Body of pancreas (tissue), 4 donors: ENCODE measurements at regions not wholly inside any gene's neighbourhood (a gene's known extent, or its start where the extent isn't known, plus 50 kb on each side); places are given as distances from the start of the nearest gene placed in this dataset.

Experiments used
- ATAC-seq: fragments of 150-250 bp; one replicate; pipeline ENCODE4 v1.9.1; 2016
- DNase-seq, 4 donors: peaks; one replicate each; pipeline ENCODE4 v3.0.0-alpha.2; 2019
- H3K27ac ChIP-seq, 4 donors: fragments of 200-600 bp; sonication (generic); 1 replicate in 3 of 4; 2 replicates in 1 of 4; pipeline versions ENCODE4 v1.5.1 to v1.6.1; 2016 to 2019; ENCODE audit warnings: mild to moderate bottlenecking in 1 of 4, mixed read lengths in 1 of 4, moderate library complexity in 1 of 4
- H3K27me3 ChIP-seq, 2 donors: fragments of 200-600 bp; sonication (generic); one replicate each; pipeline ENCODE4 v1.6.0; 2016; ENCODE audit warnings: mild to moderate bottlenecking in 1 of 2
- H3K36me3 ChIP-seq, 2 donors: fragments of 200-600 bp; sonication (generic); replicated peaks in 1 of 2; 2 replicates each; pipeline ENCODE4 v1.5.1; 2016; ENCODE audit warnings: low read depth in 2 of 2; ENCODE audit not compliant: insufficient read depth in 1 of 2
- H3K4me1 ChIP-seq: fragments of 200-600 bp; sonication (generic); one replicate; pipeline ENCODE4 v1.6.0; 2016
- H3K4me3 ChIP-seq, 2 donors: fragments of 200-600 bp; sonication (generic); 1 replicate in 1 of 2; 2 replicates in 1 of 2; pipeline ENCODE4 v1.5.1; 2016 to 2019
- H3K9me3 ChIP-seq, 3 donors: fragments of 200-600 bp; sonication (generic); 1 replicate in 2 of 3; 2 replicates in 1 of 3; pipeline ENCODE4 v1.5.1; 2016
- CTCF ChIP-seq, 7 experiments: fragments of 450-650 bp in 4 of 7; fragments of 200-600 bp in 3 of 7; sonication (generic) in 3 of 7; IDR thresholded peaks; one replicate each; pipeline ENCODE4 v1.5.1; 2016 to 2019; ENCODE audit warnings: antibody characterized with exemption in 7 of 7
- POLR2A ChIP-seq, 3 donors: fragments of 450-650 bp; IDR thresholded peaks; one replicate each; pipeline ENCODE4 v1.6.1; 2016; ENCODE audit warnings: antibody characterized with exemption in 3 of 3, mild to moderate bottlenecking in 2 of 3
- WGBS, 2 donors: methylation state at CpG; one replicate each; pipeline ENCODE4 v1.1.5; 2017; 5-methylcytosine and 5-hydroxymethylcytosine counted together
- intact Hi-C: fragments of 100-400 bp; cut with DNase I; formaldehyde crosslinking; loops from one replicate; pipeline ENCODE4 v1.15.1; 2023

GRCh38 chr3:74304424-74304823, 310.0 kb downstream of the CNTN3 start:
- ATAC-seq, result no peak
- H3K27me3 ChIP-seq, result no peaks in the 10 kb centered on the region
- no peak overlapping the region for H3K4me3 ChIP-seq
- 76 to 88% methylated on average over 1 of the region's 1 CpG for WGBS, 2 donors
- intact Hi-C loops, result no loop called here
- TF ChIP-seq CTCF (IDR thresholded peaks at IDR 0.05), result no peak
- no peak overlapping the region for H3K27ac ChIP-seq
- no peak for DNase-seq
- H3K36me3 ChIP-seq, result no peaks in the 10 kb centered on the region
- H3K4me1 ChIP-seq, result no peaks in the 10 kb centered on the region
- H3K9me3 ChIP-seq, result no peaks in the 10 kb centered on the region

- intact Hi-C loops, result no loop called here
- TF ChIP-seq POLR2A (IDR thresholded peaks at IDR 0.05), result no peak
- TF ChIP-seq CTCF (IDR thresholded peaks at IDR 0.05), result no peak
- no peaks in the 10 kb centered on the region for H3K27me3 ChIP-seq
- no peak for DNase-seq
- no peaks in the 10 kb centered on the region for H3K4me1 ChIP-seq
- no peaks in the 10 kb centered on the region for H3K36me3 ChIP-seq
- no peaks in the 10 kb centered on the region for H3K9me3 ChIP-seq
- H3K4me3 ChIP-seq, result no peak overlapping the region
- H3K27ac ChIP-seq, result no peak overlapping the region
- no peak for ATAC-seq
- WGBS, 2 donors, result 68% methylated on average over 2 of the region's 2 CpGs
Measured at GRCh38 chr3:74303711-74304110, 310.7 kb downstream of the CNTN3 start.

- DNase-seq (no peak), ATAC-seq (no peak)
- H3K4me3 ChIP-seq, result no peak overlapping the region
- no peak overlapping the region for H3K27ac ChIP-seq
- no peaks in the 10 kb centered on the region for H3K27me3 ChIP-seq
- 61 to 75% methylated on average over 1 of the region's 1 CpG for WGBS, 2 donors
- TF ChIP-seq CTCF (IDR thresholded peaks at IDR 0.05) (no peak), POLR2A (IDR thresholded peaks at IDR 0.05) (no peak)
- H3K9me3 ChIP-seq, result no peaks in the 10 kb centered on the region
- H3K36me3 ChIP-seq, result no peaks in the 10 kb centered on the region
- intact Hi-C loops, result no loop called here
- H3K4me1 ChIP-seq, result no peaks in the 10 kb centered on the region
Measured at GRCh38 chr3:74302969-74303368, 311.5 kb downstream of the CNTN3 start.

- Histone ChIP-seq H3K4me1 (no peaks in the 10 kb centered on the region), H3K4me3 (no peak overlapping the region), H3K36me3 (no peaks in the 10 kb centered on the region), H3K27ac (no peak overlapping the region), H3K9me3 (no peaks in the 10 kb centered on the region), H3K27me3 (no peaks in the 10 kb centered on the region)
- no peak for ATAC-seq
- intact Hi-C loops, result no loop called here
- DNase-seq, result no peak
- TF ChIP-seq CTCF (IDR thresholded peaks at IDR 0.05) (no peak), POLR2A (IDR thresholded peaks at IDR 0.05) (no peak)
- WGBS, 2 donors, result 46 to 62% methylated on average over 1 of the region's 1 CpG
Measured at GRCh38 chr3:74302281-74302680, 312.2 kb downstream of the CNTN3 start.

- Histone ChIP-seq H3K4me3 (no peak overlapping the region), H3K4me1 (no peaks in the 10 kb centered on the region), H3K27ac (no peak overlapping the region), H3K36me3 (no peaks in the 10 kb centered on the region), H3K27me3 (no peaks in the 10 kb centered on the region), H3K9me3 (no peaks in the 10 kb centered on the region)
- TF ChIP-seq CTCF (IDR thresholded peaks at IDR 0.05) (no peak), POLR2A (IDR thresholded peaks at IDR 0.05) (no peak)
- intact Hi-C loops, result no loop called here
- DNase-seq, result no peak
- no peak for ATAC-seq
Measured at GRCh38 chr3:74301056-74301455, 313.4 kb downstream of the CNTN3 start.
